ENCODE measurements at regions not wholly inside any gene's neighbourhood (a gene's known extent, or its start where the extent isn't known, plus 50 kb on each side); places are given as distances from the start of the nearest gene placed in this dataset.

GRCh38 chr1:166327886-166328285 lies 161.1 kb upstream of the FAM78B start:
- no peak overlapping the region for H3K27ac Mint-ChIP-seq (ENCODE audit: unreplicated experiment)
- no peak overlapping the region for H3K4me3 Mint-ChIP-seq (ENCODE audit: unreplicated experiment)
- TF ChIP-seq, protein P1, sequence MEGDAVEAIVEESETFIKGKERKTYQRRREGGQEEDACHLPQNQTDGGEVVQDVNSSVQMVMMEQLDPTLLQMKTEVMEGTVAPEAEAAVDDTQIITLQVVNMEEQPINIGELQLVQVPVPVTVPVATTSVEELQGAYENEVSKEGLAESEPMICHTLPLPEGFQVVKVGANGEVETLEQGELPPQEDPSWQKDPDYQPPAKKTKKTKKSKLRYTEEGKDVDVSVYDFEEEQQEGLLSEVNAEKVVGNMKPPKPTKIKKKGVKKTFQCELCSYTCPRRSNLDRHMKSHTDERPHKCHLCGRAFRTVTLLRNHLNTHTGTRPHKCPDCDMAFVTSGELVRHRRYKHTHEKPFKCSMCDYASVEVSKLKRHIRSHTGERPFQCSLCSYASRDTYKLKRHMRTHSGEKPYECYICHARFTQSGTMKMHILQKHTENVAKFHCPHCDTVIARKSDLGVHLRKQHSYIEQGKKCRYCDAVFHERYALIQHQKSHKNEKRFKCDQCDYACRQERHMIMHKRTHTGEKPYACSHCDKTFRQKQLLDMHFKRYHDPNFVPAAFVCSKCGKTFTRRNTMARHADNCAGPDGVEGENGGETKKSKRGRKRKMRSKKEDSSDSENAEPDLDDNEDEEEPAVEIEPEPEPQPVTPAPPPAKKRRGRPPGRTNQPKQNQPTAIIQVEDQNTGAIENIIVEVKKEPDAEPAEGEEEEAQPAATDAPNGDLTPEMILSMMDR (IDR thresholded peaks at IDR 0.05), result no peak
- no peaks in the 10 kb centered on the region for H3K4me1 Mint-ChIP-seq (ENCODE audit: unreplicated experiment)
- peaks cover 3% of the 10 kb centered on the region for H3K27me3 Mint-ChIP-seq (ENCODE audit: unreplicated experiment)
- no peaks in the 10 kb centered on the region for H3K36me3 Mint-ChIP-seq (ENCODE audit: unreplicated experiment)
- H3K9me3 Mint-ChIP-seq (ENCODE audit: unreplicated experiment), result peaks cover 3% of the 10 kb centered on the region
- no peak for DNase-seq (ENCODE audit: extremely low spot score, unreplicated experiment)

DNA sequence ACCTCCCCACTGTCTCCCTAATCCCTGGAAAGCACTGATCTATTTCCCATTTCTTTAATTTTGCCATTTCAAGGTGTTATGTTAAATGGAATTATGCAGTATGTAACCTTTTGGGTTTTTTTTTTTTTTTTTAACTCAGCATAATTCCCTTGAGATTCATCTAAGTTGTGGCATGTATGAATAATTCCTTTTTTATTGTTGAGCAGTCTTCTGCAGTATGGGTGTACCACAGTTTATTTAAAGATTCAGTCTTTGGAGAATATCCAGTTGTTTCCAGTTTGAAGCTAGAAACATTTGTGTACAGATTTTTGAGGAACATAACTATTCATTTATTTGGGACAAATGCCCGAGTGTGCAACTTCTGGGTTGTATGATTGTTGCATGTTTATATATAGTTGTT lies 162.2 kb upstream of the FAM78B start:
- H3K4me3 Mint-ChIP-seq (ENCODE audit: unreplicated experiment), result no peak overlapping the region
- no peaks in the 10 kb centered on the region for H3K36me3 Mint-ChIP-seq (ENCODE audit: unreplicated experiment)
- DNase-seq (ENCODE audit: extremely low spot score, unreplicated experiment), result no peak
- no peak overlapping the region for H3K27ac Mint-ChIP-seq (ENCODE audit: unreplicated experiment)
- H3K9me3 Mint-ChIP-seq (ENCODE audit: unreplicated experiment), result peaks cover 3% of the 10 kb centered on the region
- peaks cover 3% of the 10 kb centered on the region for H3K27me3 Mint-ChIP-seq (ENCODE audit: unreplicated experiment)
- H3K4me1 Mint-ChIP-seq (ENCODE audit: unreplicated experiment), result no peaks in the 10 kb centered on the region
- TF ChIP-seq, protein P1 (IDR thresholded peaks at IDR 0.05), result no peak

GRCh38 chr1:166330096-166330495 lies 163.3 kb upstream of the FAM78B start:
- peaks cover 3% of the 10 kb centered on the region for H3K27me3 Mint-ChIP-seq (ENCODE audit: unreplicated experiment)
- no peak overlapping the region for H3K4me3 Mint-ChIP-seq (ENCODE audit: unreplicated experiment)
- H3K4me1 Mint-ChIP-seq (ENCODE audit: unreplicated experiment), result no peaks in the 10 kb centered on the region
- TF ChIP-seq, protein P1 (IDR thresholded peaks at IDR 0.05), result no peak
- no peak for DNase-seq (ENCODE audit: extremely low spot score, unreplicated experiment)
- peaks cover 3% of the 10 kb centered on the region for H3K9me3 Mint-ChIP-seq (ENCODE audit: unreplicated experiment)
- no peak overlapping the region for H3K27ac Mint-ChIP-seq (ENCODE audit: unreplicated experiment)
- H3K36me3 Mint-ChIP-seq (ENCODE audit: unreplicated experiment), result no peaks in the 10 kb centered on the region

GRCh38 chr1:166338105-166338504 lies 171.3 kb upstream of the FAM78B start:
- DNase-seq (ENCODE audit: extremely low spot score, unreplicated experiment), result no peak
- Mint-ChIP-seq H3K27ac (ENCODE audit: unreplicated experiment) (no peak overlapping the region), H3K4me1 (ENCODE audit: unreplicated experiment) (no peaks in the 10 kb centered on the region), H3K27me3 (ENCODE audit: unreplicated experiment) (no peaks in the 10 kb centered on the region), H3K4me3 (ENCODE audit: unreplicated experiment) (no peak overlapping the region), H3K9me3 (ENCODE audit: unreplicated experiment) (no peaks in the 10 kb centered on the region), H3K36me3 (ENCODE audit: unreplicated experiment) (no peaks in the 10 kb centered on the region)
- TF ChIP-seq, protein P1 (IDR thresholded peaks at IDR 0.05), result no peak

GRCh38 chr1:166340709-166341108 lies 173.9 kb upstream of the FAM78B start:
- Mint-ChIP-seq H3K27ac (ENCODE audit: unreplicated experiment) (no peak overlapping the region), H3K27me3 (ENCODE audit: unreplicated experiment) (no peaks in the 10 kb centered on the region), H3K9me3 (ENCODE audit: unreplicated experiment) (no peaks in the 10 kb centered on the region), H3K4me3 (ENCODE audit: unreplicated experiment) (no peak overlapping the region), H3K36me3 (ENCODE audit: unreplicated experiment) (no peaks in the 10 kb centered on the region), H3K4me1 (ENCODE audit: unreplicated experiment) (no peaks in the 10 kb centered on the region)
- no peak for DNase-seq (ENCODE audit: extremely low spot score, unreplicated experiment)
- TF ChIP-seq, protein P1 (IDR thresholded peaks at IDR 0.05), result no peak
